HEK293T (cell line): ENCODE measurements at regions not wholly inside any gene's neighbourhood (a gene's known extent, or its start where the extent isn't known, plus 50 kb on each side); places are given as distances from the start of the nearest gene placed in this dataset.

Experiments used
- CTCF ChIA-PET: fragments of 350-600 bp; formaldehyde crosslinking; extraction: SDS; loops from one replicate; lab custom pipeline; 2021; ENCODE audit warnings: antibody characterized with exemption, inconsistent platforms; lab: Yijun Ruan, JAX
- POLR2A ChIA-PET: fragments of 350-600 bp; formaldehyde crosslinking; extraction: SDS; loops from one replicate; lab custom pipeline; 2020; ENCODE audit warnings: antibody characterized with exemption, inconsistent platforms; lab: Yijun Ruan, JAX
- DNase-seq: peaks from one replicate; pipeline ENCODE4 v3.0.0; 2012; ENCODE audit warnings: mixed read lengths; ENCODE audit errors: extremely low spot score
- ARNT ChIP-seq: fragments of 450-650 bp; IDR thresholded peaks from 2 replicates; pipeline ENCODE4 v1.6.1; 2017; ENCODE audit warnings: mild to moderate bottlenecking
- BHLHE40 ChIP-seq: fragments of 450-650 bp; IDR thresholded peaks from 2 replicates; pipeline ENCODE4 v1.6.1; 2016; ENCODE audit warnings: mild to moderate bottlenecking, moderate library complexity, borderline replicate concordance
- CTBP1 ChIP-seq: fragments of 450-650 bp; IDR thresholded peaks from 2 replicates; pipeline ENCODE4 v1.6.1; 2016; ENCODE audit warnings: borderline replicate concordance
- ELF4 ChIP-seq: fragments of 450-650 bp; IDR thresholded peaks from 2 replicates; pipeline ENCODE4 v1.6.1; 2017; ENCODE audit warnings: antibody characterized with exemption
- FOXA1 ChIP-seq: fragments of 450-650 bp; IDR thresholded peaks from 2 replicates; pipeline ENCODE4 v1.6.1; 2016; ENCODE audit warnings: mild to moderate bottlenecking
- FOXK2 ChIP-seq: fragments of 450-650 bp; IDR thresholded peaks from 2 replicates; pipeline ENCODE4 v1.6.1; 2016; ENCODE audit warnings: mild to moderate bottlenecking
- FOXM1 ChIP-seq: fragments of 450-650 bp; IDR thresholded peaks from 2 replicates; pipeline ENCODE4 v1.6.1; 2017; ENCODE audit warnings: mild to moderate bottlenecking, borderline replicate concordance
- HDGF ChIP-seq: fragments of 450-650 bp; IDR thresholded peaks from 2 replicates; pipeline ENCODE4 v1.6.1; 2017; ENCODE audit warnings: antibody characterized with exemption, borderline replicate concordance
- L3MBTL2 ChIP-seq: fragments of 450-650 bp; conservative IDR thresholded peaks from 2 replicates; pipeline ENCODE4 v1.6.1; 2016; ENCODE audit warnings: mild to moderate bottlenecking
- LEF1 ChIP-seq: fragments of 450-650 bp; IDR thresholded peaks from 2 replicates; pipeline ENCODE4 v1.6.1; 2017; ENCODE audit warnings: mild to moderate bottlenecking, borderline replicate concordance
- NFRKB ChIP-seq: fragments of 450-650 bp; IDR thresholded peaks from 2 replicates; pipeline ENCODE4 v1.6.1; 2016; ENCODE audit warnings: mild to moderate bottlenecking, moderate library complexity
- PKNOX1 ChIP-seq: fragments of 450-650 bp; IDR thresholded peaks from 2 replicates; pipeline ENCODE4 v1.6.1; 2016
- SP1 ChIP-seq: fragments of 450-650 bp; IDR thresholded peaks from 2 replicates; pipeline ENCODE4 v1.6.1; 2017
- SUZ12 ChIP-seq: fragments of 450-650 bp; IDR thresholded peaks from 2 replicates; pipeline ENCODE4 v1.6.1; 2016; ENCODE audit warnings: mild to moderate bottlenecking
- TARDBP ChIP-seq: fragments of 450-650 bp; IDR thresholded peaks from 2 replicates; pipeline ENCODE4 v1.6.1; 2016
- ZNF384 ChIP-seq: fragments of 450-650 bp; IDR thresholded peaks from 2 replicates; pipeline ENCODE4 v1.6.1; 2016

- ChIA-PET CTCF (no interaction called here), POLR2A (no interaction called here)
- no peak for DNase-seq
- TF ChIP-seq SUZ12 (no peak), HDGF (no peak), NFRKB (no peak), FOXK2 (no peak), ARNT (no peak), FOXM1 (no peak), ELF4 (no peak), BHLHE40 (no peak)
Measured at GRCh38 chr5:89724379-89725095, 685.0 kb downstream of the CETN3 start.

- ChIA-PET CTCF (no interaction called here), POLR2A (no interaction called here)
- no peak for DNase-seq
- no peak for TF ChIP-seq LEF1
- TF ChIP-seq PKNOX1, result no peak
- no peak for TF ChIP-seq SP1
- TF ChIP-seq FOXK2, result no peak
- no peak for TF ChIP-seq ARNT
- TF ChIP-seq TARDBP, result no peak
- TF ChIP-seq CTBP1, result no peak
- no peak for TF ChIP-seq HDGF
- no peak for TF ChIP-seq ELF4
- no peak for TF ChIP-seq FOXM1
- TF ChIP-seq L3MBTL2, result no peak
- no peak for TF ChIP-seq NFRKB
- no peak for TF ChIP-seq ZNF384
- no peak for TF ChIP-seq FOXA1
- TF ChIP-seq SUZ12, result no peak
- TF ChIP-seq BHLHE40, result no peak
Measured at GRCh38 chr5:89723907-89724306, 685.6 kb downstream of the CETN3 start.

GRCh38 chr5:89722538-89722937 lies 687.0 kb downstream of the CETN3 start:
- no peak for TF ChIP-seq FOXA1
- no peak for TF ChIP-seq HDGF
- TF ChIP-seq CTBP1, result no peak
- no peak for TF ChIP-seq TARDBP
- TF ChIP-seq PKNOX1, result no peak
- TF ChIP-seq FOXM1, result no peak
- TF ChIP-seq ARNT, result no peak
- ChIA-PET POLR2A (no interaction called here), CTCF (interaction anchor here (1.0 kb wide), 1 partner anchor 428 kb away, joined by 4 read pairs; no protein-coding TSS in a partner anchor)
- no peak for DNase-seq

GRCh38 chr5:89721931-89722330 lies 687.6 kb downstream of the CETN3 start:
- POLR2A ChIA-PET, result no interaction called here
- no peak for DNase-seq
- TF ChIP-seq BHLHE40 (no peak), PKNOX1 (no peak), CTBP1 (no peak), LEF1 (no peak), SP1 (no peak), FOXA1 (no peak), ZNF384 (no peak), NFRKB (no peak)
- CTCF ChIA-PET, result interaction anchor here (0.6 to 1.0 kb wide), 2 partner anchors 11 to 427 kb away, joined by 3 to 4 read pairs; no protein-coding TSS in a partner anchor

GRCh38 chr5:89721353-89721752 lies 688.2 kb downstream of the CETN3 start:
- ChIA-PET POLR2A (no interaction called here), CTCF (no interaction called here)
- DNase-seq, result no peak
- no peak for TF ChIP-seq FOXM1
- no peak for TF ChIP-seq ARNT
- TF ChIP-seq FOXA1, result no peak
- TF ChIP-seq HDGF, result no peak
- TF ChIP-seq SP1, result no peak
- TF ChIP-seq FOXK2, result no peak
- no peak for TF ChIP-seq BHLHE40
- TF ChIP-seq ELF4, result no peak
- TF ChIP-seq ZNF384, result no peak
- no peak for TF ChIP-seq CTBP1
- TF ChIP-seq TARDBP, result no peak
- no peak for TF ChIP-seq NFRKB
- no peak for TF ChIP-seq SUZ12
- no peak for TF ChIP-seq PKNOX1
- no peak for TF ChIP-seq L3MBTL2
- TF ChIP-seq LEF1, result no peak

GRCh38 chr5:89712134-89712700 lies 697.3 kb downstream of the CETN3 start:
- POLR2A ChIA-PET, result no interaction called here
- no peak for DNase-seq
- CTCF ChIA-PET, result no interaction called here
- no peak for TF ChIP-seq HDGF
- no peak for TF ChIP-seq ZNF384
- no peak for TF ChIP-seq FOXM1
- TF ChIP-seq ARNT, result no peak
- no peak for TF ChIP-seq LEF1
- no peak for TF ChIP-seq SP1
- TF ChIP-seq ELF4, result no peak
- no peak for TF ChIP-seq SUZ12
- no peak for TF ChIP-seq BHLHE40
- TF ChIP-seq TARDBP, result no peak
- TF ChIP-seq L3MBTL2, result no peak
- no peak for TF ChIP-seq FOXK2
- TF ChIP-seq NFRKB, result no peak
- no peak for TF ChIP-seq FOXA1
- TF ChIP-seq PKNOX1, result no peak
- TF ChIP-seq CTBP1, result no peak
